ENCODE measurements at regions not wholly inside any gene's neighbourhood (a gene's known extent, or its start where the extent isn't known, plus 50 kb on each side); places are given as distances from the start of the nearest gene placed in this dataset.

DNA sequence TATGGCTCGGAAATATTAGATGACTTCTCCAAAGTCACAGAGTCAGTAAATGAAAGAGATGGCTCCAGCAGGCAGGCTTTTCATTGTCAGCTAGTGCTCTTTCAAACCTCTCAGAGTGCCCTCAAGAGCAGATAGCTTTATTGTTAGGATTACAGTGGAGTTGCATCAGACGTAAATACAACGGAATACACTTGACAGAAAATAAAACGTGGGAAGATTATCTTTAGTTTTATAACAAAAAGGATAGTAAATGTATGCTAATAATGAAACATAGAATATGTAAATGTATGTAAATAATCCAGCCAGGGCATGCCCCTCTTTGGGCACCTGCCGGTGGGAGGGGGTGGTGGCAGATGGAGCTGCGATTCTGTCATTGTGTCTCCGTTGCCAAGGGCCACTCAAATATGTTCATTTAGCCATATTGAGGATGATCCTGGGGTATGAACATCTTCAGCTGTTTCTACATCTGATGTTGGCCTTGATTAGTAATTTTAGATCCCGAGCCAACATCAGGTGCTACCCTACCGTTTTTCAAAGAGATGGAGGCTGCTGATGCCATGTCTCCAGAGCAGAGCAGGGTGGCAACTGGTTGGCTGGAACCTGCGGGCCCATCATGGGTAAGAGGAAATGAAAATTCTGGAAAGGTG is 358.3 kb upstream of the SULF2 start:
- H3K9me3 ChIP-seq = peaks cover 0 to 8% (median 5%) of the 10 kb centered on the region in 4 donors
- no peak for TF ChIP-seq EP300 (IDR thresholded peaks at IDR 0.05)
- TF ChIP-seq POLR2A (IDR thresholded peaks at IDR 0.05; ENCODE audit: low read depth) = no peak
- TF ChIP-seq, protein P1, sequence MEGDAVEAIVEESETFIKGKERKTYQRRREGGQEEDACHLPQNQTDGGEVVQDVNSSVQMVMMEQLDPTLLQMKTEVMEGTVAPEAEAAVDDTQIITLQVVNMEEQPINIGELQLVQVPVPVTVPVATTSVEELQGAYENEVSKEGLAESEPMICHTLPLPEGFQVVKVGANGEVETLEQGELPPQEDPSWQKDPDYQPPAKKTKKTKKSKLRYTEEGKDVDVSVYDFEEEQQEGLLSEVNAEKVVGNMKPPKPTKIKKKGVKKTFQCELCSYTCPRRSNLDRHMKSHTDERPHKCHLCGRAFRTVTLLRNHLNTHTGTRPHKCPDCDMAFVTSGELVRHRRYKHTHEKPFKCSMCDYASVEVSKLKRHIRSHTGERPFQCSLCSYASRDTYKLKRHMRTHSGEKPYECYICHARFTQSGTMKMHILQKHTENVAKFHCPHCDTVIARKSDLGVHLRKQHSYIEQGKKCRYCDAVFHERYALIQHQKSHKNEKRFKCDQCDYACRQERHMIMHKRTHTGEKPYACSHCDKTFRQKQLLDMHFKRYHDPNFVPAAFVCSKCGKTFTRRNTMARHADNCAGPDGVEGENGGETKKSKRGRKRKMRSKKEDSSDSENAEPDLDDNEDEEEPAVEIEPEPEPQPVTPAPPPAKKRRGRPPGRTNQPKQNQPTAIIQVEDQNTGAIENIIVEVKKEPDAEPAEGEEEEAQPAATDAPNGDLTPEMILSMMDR (IDR thresholded peaks at IDR 0.05) = no peak
- TF ChIP-seq POLR2AphosphoS5 (IDR thresholded peaks at IDR 0.05) = no peak
- H3K4me3 ChIP-seq = no peak overlapping the region
- H3K4me1 ChIP-seq = peaks cover 0 to 8% (median 2%) of the 10 kb centered on the region in 4 donors
- H3K27ac ChIP-seq (replicated peaks in 1 of 4) = no peak overlapping the region
- H3K36me3 ChIP-seq = no peaks in the 10 kb centered on the region
- no peaks in the 10 kb centered on the region for H3K27me3 ChIP-seq
- intact Hi-C loops (cut with DNase I) = no loop called here
- WGBS = 84% methylated on average over 10 of the region's 10 CpGs
- DNase-seq (ENCODE audit: extremely low spot score) = no peak

DNA sequence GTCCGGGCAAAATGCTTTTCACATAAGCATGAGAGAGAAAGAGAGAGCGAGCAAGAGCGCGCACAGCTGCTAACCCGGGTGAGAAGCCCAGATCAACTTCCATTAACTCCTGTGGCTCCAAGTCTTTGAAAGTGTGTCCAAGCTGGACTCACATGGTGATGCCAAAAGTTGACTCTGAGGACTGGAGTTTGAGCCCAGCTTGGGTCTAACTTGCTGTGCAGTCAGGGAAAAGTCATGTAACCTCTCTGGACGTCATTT is 357.2 kb upstream of the SULF2 start:
- H3K27ac ChIP-seq (replicated peaks in 1 of 4) = no peak overlapping the region
- WGBS = 70% methylated on average over 5 of the region's 6 CpGs
- H3K27me3 ChIP-seq = no peaks in the 10 kb centered on the region
- TF ChIP-seq POLR2AphosphoS5 (IDR thresholded peaks at IDR 0.05) (no peak), POLR2A (IDR thresholded peaks at IDR 0.05; ENCODE audit: low read depth) (no peak), EP300 (IDR thresholded peaks at IDR 0.05) (no peak)
- TF ChIP-seq, protein P1 (IDR thresholded peaks at IDR 0.05) = no peak
- no peak for DNase-seq (ENCODE audit: extremely low spot score)
- H3K4me3 ChIP-seq = no peak overlapping the region
- intact Hi-C loops (cut with DNase I) = no loop called here
- no peaks in the 10 kb centered on the region for H3K36me3 ChIP-seq
- peaks cover 0 to 8% (median 5%) of the 10 kb centered on the region in 4 donors for H3K9me3 ChIP-seq
- peaks cover 0 to 8% (median 2%) of the 10 kb centered on the region in 4 donors for H3K4me1 ChIP-seq

DNA sequence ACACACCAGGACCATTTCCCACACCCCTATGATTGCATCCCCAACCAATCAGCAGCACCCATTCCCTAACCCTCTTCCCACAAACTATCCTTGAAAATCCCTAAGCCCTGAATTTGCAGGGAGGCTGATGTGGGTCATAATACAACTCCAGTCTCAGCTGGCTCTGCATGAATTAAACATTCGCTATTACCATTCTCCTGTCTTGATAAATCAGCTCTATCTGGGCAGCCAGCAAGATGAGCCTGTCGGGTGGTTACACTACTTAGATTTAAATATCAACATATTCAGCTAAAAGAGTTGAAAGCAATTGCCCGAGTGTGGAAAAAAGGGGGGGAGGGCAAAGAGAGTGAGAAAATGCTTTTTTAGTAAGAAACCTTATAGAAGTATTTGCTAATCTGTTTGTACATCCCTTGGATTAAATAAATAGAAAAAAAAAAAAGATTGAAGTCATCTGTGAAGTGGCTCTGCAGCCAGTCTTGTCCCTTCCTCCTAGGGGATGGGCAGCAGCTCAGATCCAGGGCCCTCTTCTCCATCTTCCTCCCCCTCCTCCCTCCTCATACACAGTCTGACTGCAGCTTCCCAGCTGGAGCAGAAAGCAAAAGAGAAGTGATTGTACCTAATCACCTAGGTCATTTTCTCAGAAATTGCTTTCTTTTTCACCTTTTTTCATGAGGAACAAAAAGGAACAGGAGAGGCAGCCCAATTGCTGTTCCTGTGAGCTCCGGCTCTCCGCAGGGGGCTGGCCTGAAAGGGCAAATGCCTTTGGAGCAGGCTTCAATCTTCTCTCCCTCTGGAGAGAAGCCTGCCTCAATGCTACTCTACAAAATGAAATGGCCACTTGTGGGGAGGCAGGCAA is 356.6 kb upstream of the SULF2 start:
- no peak overlapping the region for H3K4me3 ChIP-seq
- no peak for DNase-seq (ENCODE audit: extremely low spot score)
- H3K9me3 ChIP-seq = peaks cover 0 to 8% (median 5%) of the 10 kb centered on the region in 4 donors
- no peaks in the 10 kb centered on the region for H3K36me3 ChIP-seq
- intact Hi-C loops (cut with DNase I) = no loop called here
- H3K4me1 ChIP-seq = peaks cover 0 to 8% (median 2%) of the 10 kb centered on the region in 4 donors
- H3K27ac ChIP-seq (replicated peaks in 1 of 4) = no peak overlapping the region
- TF ChIP-seq POLR2A (IDR thresholded peaks at IDR 0.05; ENCODE audit: low read depth) (no peak), EP300 (IDR thresholded peaks at IDR 0.05) (no peak), POLR2AphosphoS5 (IDR thresholded peaks at IDR 0.05) (no peak)
- TF ChIP-seq, protein P1 (IDR thresholded peaks at IDR 0.05) = no peak
- 59% methylated on average over 5 of the region's 5 CpGs for WGBS
- no peaks in the 10 kb centered on the region for H3K27me3 ChIP-seq

DNA sequence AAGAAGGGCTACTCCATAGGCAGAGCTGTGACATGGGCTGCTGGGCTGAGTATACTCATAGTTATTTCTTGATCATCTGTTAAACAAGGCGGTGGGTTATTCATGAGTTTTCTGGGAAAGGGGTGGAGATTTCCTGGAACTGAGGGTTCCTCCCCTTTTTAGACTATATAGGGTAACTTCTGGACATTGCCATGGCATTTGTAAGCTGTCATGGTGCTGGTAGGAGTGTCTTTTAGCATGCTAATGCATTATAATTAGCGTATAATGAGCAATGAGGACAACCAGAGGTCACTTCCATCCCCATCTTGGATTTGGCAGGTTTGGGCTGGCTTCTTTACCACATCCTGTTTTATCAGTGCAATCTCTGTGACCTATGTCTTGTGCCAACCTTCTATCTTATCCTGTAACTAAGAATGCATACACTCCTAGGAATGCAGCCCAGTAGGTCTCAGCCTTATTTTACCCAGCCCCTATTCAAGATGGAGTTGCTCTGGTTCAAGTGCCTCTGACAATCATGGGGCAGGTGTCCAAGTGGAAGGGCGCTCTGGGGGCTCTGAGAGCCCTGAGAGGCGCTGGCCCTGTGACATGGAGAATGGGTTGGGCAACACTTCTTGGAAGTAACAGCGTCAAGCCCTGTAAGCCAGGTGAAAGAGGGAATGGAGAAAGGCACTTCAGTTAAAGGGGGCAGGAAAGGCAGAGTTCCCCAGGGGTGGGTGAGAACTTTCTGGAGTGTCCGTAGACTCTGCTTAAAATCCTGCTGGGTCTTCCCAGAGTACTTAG is 354.2 kb upstream of the SULF2 start:
- intact Hi-C loops (cut with DNase I) = loop anchor here (10.0 kb wide), 1 partner anchor 55 kb away; no protein-coding TSS in a partner anchor
- Histone ChIP-seq H3K27ac (replicated peaks in 1 of 4) (no peak overlapping the region), H3K4me3 (no peak overlapping the region), H3K4me1 (peaks cover 0 to 8% (median 2%) of the 10 kb centered on the region in 4 donors), H3K36me3 (no peaks in the 10 kb centered on the region), H3K27me3 (no peaks in the 10 kb centered on the region), H3K9me3 (peaks cover 0 to 8% (median 5%) of the 10 kb centered on the region in 4 donors)
- no peak for TF ChIP-seq EP300 (IDR thresholded peaks at IDR 0.05)
- no peak for TF ChIP-seq POLR2A (IDR thresholded peaks at IDR 0.05; ENCODE audit: low read depth)
- TF ChIP-seq, protein P1 (IDR thresholded peaks at IDR 0.05) = no peak
- no peak for TF ChIP-seq POLR2AphosphoS5 (IDR thresholded peaks at IDR 0.05)
- 93% methylated on average over 6 of the region's 6 CpGs for WGBS
- no peak for DNase-seq (ENCODE audit: extremely low spot score)
